Neural progenitor cell (in vitro differentiated cells): ENCODE measurements at regions not wholly inside any gene's neighbourhood (a gene's known extent, or its start where the extent isn't known, plus 50 kb on each side); places are given as distances from the start of the nearest gene placed in this dataset.

Source experiments
- CTCF ChIP-seq: fragments of 200-600 bp; sonication (generic); IDR thresholded peaks from 2 replicates; pipeline ENCODE4 v1.5.1; 2017; ENCODE audit warnings: antibody characterized with exemption, mild to moderate bottlenecking
- EZH2 ChIP-seq: fragments of 200-600 bp; sonication (generic); IDR thresholded peaks from 2 replicates; pipeline ENCODE4 v1.6.1; 2017; ENCODE audit warnings: antibody characterized with exemption, mild to moderate bottlenecking, moderate library complexity
- EZH2phosphoT487 ChIP-seq: fragments of 200-600 bp; sonication (generic); IDR thresholded peaks from 2 replicates; pipeline ENCODE4 v1.6.1; 2017; ENCODE audit warnings: antibody characterized with exemption

DNA sequence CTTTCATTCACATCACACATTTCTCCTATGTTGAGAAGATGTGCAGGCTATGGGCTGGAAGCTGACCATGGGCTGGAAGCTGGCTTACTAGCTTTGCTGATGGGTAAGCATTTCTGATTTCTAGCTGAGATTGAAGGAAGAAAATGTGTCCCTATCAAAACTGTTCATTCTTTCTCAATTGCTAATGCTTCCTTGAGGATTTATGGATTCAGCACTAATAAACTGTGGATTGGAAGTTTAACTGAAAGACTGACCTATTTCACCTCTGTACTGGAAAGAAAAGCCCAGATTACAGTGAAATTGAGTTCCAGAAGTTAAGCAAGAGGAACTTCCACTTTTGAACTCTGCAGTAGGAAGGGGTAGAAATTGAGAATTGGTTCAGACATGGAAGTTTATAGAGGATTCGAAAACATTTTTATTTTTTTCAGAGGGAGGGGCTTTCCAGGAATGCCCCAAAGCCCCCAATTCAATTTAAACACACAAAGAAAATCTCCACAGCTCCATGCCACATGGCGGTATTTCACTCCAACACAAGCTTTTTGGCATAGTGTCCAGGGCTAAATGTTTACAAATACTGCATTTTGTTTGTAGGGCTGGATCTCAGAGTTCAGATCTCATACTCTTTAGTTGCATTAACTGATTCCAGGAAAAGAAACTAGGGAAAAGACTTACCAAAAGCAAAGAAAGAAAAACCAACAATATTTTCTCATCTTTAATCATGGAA is 61.2 kb upstream of the ARGLU1 start:
- TF ChIP-seq CTCF (no peak), EZH2 (no peak), EZH2phosphoT487 (no peak)
